Transverse colon (tissue), 3 donors: ENCODE measurements at regions not wholly inside any gene's neighbourhood (a gene's known extent, or its start where the extent isn't known, plus 50 kb on each side); places are given as distances from the start of the nearest gene placed in this dataset.

Experiments used
- POLR2A ChIP-seq: fragments of 450-650 bp; IDR thresholded peaks from one replicate; pipeline ENCODE4 v1.6.1; 2016; ENCODE audit warnings: antibody characterized with exemption, mild to moderate bottlenecking, moderate library complexity
- TF ChIP-seq, protein P1 (sequence below), 5 experiments: fragments of 200-600 bp in 3 of 5; fragments of 450-650 bp in 2 of 5; sonication (generic) in 3 of 5; IDR thresholded peaks; 1 replicate in 2 of 5; 2 replicates in 3 of 5; pipeline ENCODE4 v1.5.1; 2016 to 2017; ENCODE audit warnings: antibody characterized with exemption in 5 of 5, inconsistent platforms in 3 of 5, mild to moderate bottlenecking in 2 of 5, moderate library complexity in 1 of 5

DNA sequence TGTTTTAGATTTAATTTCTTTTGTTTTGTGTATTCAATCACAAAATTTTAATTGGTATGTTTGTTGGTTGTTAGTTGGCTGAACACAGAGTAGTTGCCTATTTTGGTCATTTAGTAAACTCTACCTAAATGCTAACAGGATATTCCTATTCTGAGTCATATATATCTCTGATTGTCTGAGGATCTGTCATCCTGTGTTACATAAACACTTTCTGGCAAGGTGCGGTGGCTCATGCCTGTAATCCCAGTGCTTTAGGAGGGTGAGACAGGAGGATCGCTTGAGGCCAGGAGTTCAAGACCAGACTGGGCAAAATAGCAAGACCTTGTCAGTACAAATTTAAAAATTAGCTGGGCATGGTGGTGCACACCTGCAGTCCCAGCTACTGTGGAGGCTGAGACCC lies 178.6 kb downstream of the PLCE1 start:
- TF ChIP-seq, protein P1, sequence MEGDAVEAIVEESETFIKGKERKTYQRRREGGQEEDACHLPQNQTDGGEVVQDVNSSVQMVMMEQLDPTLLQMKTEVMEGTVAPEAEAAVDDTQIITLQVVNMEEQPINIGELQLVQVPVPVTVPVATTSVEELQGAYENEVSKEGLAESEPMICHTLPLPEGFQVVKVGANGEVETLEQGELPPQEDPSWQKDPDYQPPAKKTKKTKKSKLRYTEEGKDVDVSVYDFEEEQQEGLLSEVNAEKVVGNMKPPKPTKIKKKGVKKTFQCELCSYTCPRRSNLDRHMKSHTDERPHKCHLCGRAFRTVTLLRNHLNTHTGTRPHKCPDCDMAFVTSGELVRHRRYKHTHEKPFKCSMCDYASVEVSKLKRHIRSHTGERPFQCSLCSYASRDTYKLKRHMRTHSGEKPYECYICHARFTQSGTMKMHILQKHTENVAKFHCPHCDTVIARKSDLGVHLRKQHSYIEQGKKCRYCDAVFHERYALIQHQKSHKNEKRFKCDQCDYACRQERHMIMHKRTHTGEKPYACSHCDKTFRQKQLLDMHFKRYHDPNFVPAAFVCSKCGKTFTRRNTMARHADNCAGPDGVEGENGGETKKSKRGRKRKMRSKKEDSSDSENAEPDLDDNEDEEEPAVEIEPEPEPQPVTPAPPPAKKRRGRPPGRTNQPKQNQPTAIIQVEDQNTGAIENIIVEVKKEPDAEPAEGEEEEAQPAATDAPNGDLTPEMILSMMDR (IDR thresholded peaks at IDR 0.05): no peak
- no peak for TF ChIP-seq POLR2A
